HUDEP-2 (cell line): ENCODE measurements at regions not wholly inside any gene's neighbourhood (a gene's known extent, or its start where the extent isn't known, plus 50 kb on each side); places are given as distances from the start of the nearest gene placed in this dataset.
"Not testable (repeated sequence)": the region's sequence is repeated elsewhere in the genome, so short reads cannot be mapped to it uniquely, and the experiment has no call there.

ENCODE experiments used
- DNase-seq, 76 experiments: peaks; one replicate each; lab custom pipeline; 2025; ENCODE audit not compliant: unreplicated experiment in 76 of 76; lab: John Stamatoyannopoulos, UW

- DNase-seq, result no peak
Measured at GRCh38 chr10:33493497-33493896, 159.0 kb upstream of the NRP1 start.

- no peak for DNase-seq
Measured at GRCh38 chr10:33492701-33493345, 158.4 kb upstream of the NRP1 start.

DNA sequence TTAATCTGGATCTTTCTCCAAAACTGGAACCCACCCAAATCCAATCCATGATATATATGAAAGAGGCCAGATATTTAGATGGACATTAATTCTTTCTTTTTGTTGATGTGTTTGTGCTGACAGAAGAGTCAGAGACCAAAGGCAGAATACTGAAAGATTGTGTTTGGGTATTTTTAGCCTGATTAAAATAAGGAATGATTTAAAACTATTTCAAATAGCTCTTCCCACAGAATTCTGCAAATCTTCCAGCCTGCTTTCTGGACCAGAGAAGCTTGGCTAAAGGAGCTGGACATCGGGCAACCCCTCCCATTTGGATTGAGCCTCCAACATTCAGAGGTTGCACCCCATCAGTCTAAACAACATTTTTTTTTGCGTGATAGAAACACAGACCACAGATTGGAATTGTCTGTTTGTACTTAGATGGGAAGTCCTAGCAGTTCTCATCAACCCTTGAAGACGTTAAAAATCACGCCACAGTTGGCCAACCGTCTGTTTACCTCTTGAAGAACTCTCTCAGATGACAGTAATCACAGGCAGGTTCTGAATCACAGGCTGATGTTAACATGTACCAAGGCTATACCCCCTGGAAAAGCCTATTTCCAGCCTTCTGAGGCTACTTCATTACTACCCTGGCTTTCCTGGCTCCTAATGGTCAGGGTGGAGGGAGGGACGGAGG lies 155.2 kb upstream of the NRP1 start:
- no peak for DNase-seq

GRCh38 chr10:33487014-33487776 lies 152.7 kb upstream of the NRP1 start:
- DNase-seq, result no peak

- DNase-seq, result no peak
Measured at GRCh38 chr10:33485276-33485675, 150.8 kb upstream of the NRP1 start.

- DNase-seq, result no peak
Measured at GRCh38 chr10:33484787-33485186, 150.3 kb upstream of the NRP1 start.

GRCh38 chr10:33483816-33484190 lies 149.3 kb upstream of the NRP1 start:
- DNase-seq, result no peak

- no peak for DNase-seq
Measured at GRCh38 chr10:33483124-33483815, 148.8 kb upstream of the NRP1 start.

- no peak for DNase-seq
Measured at GRCh38 chr10:33482486-33482885, 148.0 kb upstream of the NRP1 start.

DNA sequence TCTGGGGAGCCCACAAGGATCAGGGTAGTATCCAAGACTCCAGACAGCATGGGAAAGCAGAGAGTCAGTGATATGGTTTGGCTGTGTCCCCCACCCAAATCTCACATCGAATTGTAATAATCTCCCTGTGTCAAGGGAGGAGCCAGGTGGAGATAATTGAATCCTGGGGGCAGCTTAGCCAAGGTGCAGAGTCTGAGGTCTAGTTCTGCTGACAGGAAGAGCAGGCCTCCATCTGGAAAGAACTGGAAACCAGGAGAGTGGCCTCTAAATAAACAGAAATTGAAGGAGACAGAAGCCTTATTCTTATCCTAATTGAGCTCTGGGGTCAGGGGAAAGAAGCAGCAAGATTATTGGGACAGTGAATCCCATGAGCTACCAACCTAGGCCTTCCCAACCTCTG lies 146.7 kb upstream of the NRP1 start:
- DNase-seq, result no peak

GRCh38 chr10:33480417-33480816 lies 145.9 kb upstream of the NRP1 start:
- DNase-seq, result not testable (repeated sequence)

DNA sequence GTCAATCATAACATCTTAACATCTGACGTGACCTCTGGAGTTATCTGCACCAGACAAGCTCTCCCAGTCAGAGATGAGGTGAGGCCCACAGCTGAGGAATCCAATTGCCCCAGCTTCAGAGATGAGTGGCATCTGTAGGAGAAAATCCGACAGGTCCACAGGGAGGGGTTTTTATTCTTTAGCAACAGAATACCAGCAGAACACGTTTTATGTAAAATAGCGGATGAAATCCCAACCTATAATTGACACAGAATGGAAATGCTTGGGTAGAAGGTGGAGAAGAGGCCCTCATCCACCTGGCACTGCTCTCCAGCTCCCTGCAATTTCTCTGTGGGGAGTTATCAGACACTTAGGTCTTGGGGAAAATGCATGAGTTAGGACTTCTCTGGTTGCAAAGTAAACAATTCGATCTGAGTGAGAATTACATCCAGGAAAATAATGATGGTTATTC lies 144.2 kb upstream of the NRP1 start:
- DNase-seq, result no peak

DNA sequence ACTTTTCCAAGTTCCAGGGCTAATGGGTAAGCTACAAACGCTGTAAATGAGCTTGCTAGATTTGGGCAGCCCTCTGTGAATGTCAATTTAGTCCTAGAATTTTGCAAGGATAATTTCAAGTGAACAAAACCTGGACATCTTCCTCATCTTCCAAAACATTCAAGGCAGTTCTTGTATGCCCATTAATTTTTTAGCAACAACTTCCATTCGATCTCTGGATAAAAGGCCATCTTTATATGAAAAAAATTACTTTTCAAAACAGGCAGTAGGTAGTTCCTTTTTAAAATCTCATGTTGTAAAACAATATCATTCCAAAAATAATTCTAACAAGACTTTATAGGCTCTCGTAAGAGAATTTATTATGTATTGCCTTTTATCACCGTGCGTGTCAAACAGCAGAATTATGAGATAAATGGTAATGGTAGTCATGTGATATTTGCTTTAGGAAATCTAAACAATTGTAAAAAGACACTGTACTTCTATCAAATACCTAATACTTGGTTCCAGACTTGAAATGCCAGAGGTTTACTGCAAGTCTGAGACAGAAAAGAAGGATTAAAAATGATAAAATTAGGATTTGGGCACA lies 143.7 kb upstream of the NRP1 start:
- DNase-seq, result no peak

- no peak for DNase-seq
Measured at GRCh38 chr10:33477291-33478088, 143.0 kb upstream of the NRP1 start.

DNA sequence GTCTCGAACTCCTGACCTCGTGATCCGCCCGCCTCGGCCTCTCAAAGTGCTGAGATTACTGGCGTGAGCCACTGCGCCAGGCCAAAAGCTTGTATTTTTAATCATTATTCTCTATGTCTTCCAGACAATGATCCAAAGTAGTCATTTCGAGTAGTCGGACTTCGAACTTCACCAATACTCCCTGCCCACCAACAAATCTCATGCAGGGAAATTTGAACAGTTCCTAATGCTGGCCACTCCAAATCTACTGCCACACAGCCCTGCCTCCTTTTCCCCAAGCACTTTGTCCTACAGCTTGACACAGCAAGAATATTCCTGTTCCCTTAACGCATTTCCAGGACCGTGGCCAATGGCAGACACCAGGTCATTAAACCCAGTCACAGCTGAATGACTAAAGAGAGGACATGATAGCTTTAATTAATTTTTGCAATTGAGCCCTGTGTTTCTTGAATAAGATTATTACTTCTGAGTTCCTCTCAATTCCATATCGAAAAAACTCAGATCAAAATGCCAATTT lies 142.3 kb upstream of the NRP1 start:
- no peak for DNase-seq

- no peak for DNase-seq
Measured at GRCh38 chr10:33473688-33474087, 139.2 kb upstream of the NRP1 start.

DNA sequence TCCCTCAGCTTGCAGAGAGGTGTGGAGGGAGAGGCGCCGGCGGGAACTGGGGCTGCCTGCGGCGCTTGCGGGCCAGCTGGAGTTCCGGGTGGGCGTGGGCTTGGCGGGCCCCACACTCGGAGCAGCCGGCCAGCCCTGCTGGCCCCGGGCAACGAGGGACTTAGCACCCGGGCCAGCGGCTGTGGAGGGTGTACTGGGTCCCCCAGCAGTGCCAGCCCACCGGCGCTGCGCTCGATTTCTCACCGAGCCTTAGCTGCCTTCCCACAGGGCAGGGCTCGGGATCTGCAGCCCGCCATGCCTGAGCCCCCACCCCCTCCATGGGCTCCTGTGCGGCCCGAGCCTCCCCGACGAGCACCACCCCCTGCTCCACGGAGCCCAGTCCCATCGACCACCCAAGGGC lies 133.5 kb upstream of the NRP1 start:
- not testable (repeated sequence) for DNase-seq

DNA sequence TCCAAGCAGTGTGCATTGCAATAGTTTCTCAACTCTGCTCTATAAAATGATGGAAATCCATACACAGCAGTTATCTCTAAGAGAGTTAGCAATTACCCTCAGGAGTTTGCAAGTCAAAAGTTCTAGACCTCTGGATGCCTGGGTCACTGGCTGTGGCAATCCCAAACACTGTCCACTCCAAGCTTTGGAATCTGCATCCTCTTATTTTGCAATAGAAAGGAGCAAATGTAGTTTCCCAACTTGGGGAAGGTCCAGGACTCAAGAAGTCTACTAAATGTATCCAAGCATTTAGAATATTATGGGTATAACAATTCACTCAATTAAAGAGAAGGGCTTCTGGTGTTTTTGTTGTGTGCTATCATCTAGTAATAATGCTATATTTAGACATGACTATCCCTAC lies 131.3 kb upstream of the NRP1 start:
- no peak for DNase-seq

DNA sequence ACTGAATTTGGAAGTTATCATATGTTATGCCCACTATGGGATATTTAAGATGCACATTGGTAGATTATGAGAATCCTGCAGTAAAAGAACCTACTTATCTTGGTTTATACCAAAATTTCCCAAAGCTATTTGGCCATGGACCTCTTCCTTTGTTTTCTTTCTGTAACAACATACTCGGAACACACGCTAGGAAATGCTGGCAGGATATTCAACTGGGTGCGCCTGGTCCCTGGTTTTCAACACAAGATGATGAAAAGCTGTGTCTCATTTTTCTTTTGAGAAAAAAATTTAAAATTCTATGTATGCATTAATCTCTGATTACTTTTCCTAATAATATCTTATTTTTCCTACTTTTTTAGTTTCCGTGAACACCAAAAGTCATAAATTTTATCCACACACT lies 128.5 kb upstream of the NRP1 start:
- no peak for DNase-seq

GRCh38 chr10:33461295-33461640 lies 126.8 kb upstream of the NRP1 start:
- no peak for DNase-seq
